HL-60 (cell line): ENCODE measurements at regions not wholly inside any gene's neighbourhood (a gene's known extent, or its start where the extent isn't known, plus 50 kb on each side); places are given as distances from the start of the nearest gene placed in this dataset.
A peak's percentile ranks its signal among the peaks of the same experiment; 100 is the strongest.

ENCODE experiments used
- CTCF ChIP-seq: IDR thresholded peaks from one replicate; pipeline ENCODE4 v1.5.1; 2011; ENCODE audit warnings: low read length, control low read depth, inconsistent platforms; ENCODE audit not compliant: insufficient read depth
- GABPA ChIP-seq: IDR thresholded peaks from 2 replicates; pipeline ENCODE4 v1.6.1; 2012; ENCODE audit warnings: low read depth
- POLR2AphosphoS5 ChIP-seq: IDR thresholded peaks from 2 replicates; pipeline ENCODE4 v1.6.1; 2012; ENCODE audit warnings: low read depth
- REST ChIP-seq: IDR thresholded peaks from 2 replicates; pipeline ENCODE4 v1.6.1; 2012; ENCODE audit warnings: low read depth; ENCODE audit not compliant: insufficient replicate concordance
- SPI1 ChIP-seq: IDR thresholded peaks from 2 replicates; pipeline ENCODE4 v1.6.1; 2012; ENCODE audit warnings: low read depth, mild to moderate bottlenecking, borderline replicate concordance

- TF ChIP-seq CTCF (no peak), POLR2AphosphoS5 (no peak), GABPA (no peak), REST (no peak), SPI1 (peak; percentile 70; the same call in 1 of the 2 replicates)
Measured at GRCh38 chr18:24659827-24660720, 199.6 kb downstream of the HRH4 start.
